ENCODE measurements at regions not wholly inside any gene's neighbourhood (a gene's known extent, or its start where the extent isn't known, plus 50 kb on each side); places are given as distances from the start of the nearest gene placed in this dataset.

DNA sequence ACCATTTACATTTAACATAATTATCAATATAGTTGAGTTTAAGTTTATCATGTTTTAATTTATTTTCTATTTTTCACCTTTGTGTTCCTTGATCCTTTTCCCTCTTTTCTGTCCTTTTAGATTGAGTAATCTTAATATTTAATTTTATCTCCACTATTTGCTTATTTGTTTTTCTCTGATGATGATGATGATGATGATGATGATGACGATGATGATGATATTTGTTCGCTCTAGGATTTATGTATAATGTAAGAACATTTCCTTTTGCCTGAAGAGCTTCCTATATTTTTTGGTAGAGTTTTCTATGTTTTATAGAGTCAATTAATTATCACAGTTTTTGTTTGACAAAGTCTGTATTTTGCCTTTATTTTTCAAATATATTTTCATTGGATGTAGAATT, 104.2 kb downstream of the GLRX3 start:
- Mint-ChIP-seq H3K27me3 (ENCODE audit: insufficient read depth, low read depth, poor library complexity) (no peaks in the 10 kb centered on the region), H3K36me3 (ENCODE audit: low read depth) (peaks cover 29% of the 10 kb centered on the region), H3K27ac (no peak overlapping the region), H3K4me3 (no peak overlapping the region), H3K4me1 (no peaks in the 10 kb centered on the region), H3K9me3 (peaks cover 95% of the 10 kb centered on the region)
- Histone ChIP-seq H3F3A (replicated peaks; ENCODE audit: low read depth) (no peaks in the 10 kb centered on the region), H3K4me2 (no peak overlapping the region), H3K79me2 (replicated peaks; ENCODE audit: insufficient read depth) (no peaks in the 10 kb centered on the region), H3K27me3 (ENCODE audit: insufficient read depth) (no peaks in the 10 kb centered on the region), H3K9me2 (ENCODE audit: insufficient read depth) (no peaks in the 10 kb centered on the region), H4K20me1 (replicated peaks; ENCODE audit: insufficient read depth) (no peaks in the 10 kb centered on the region), H3K4me1 (ENCODE audit: insufficient read depth) (no peaks in the 10 kb centered on the region), H3K36me3 (ENCODE audit: insufficient read depth) (no peaks in the 10 kb centered on the region), H2AFZ (no peak overlapping the region), H3K27ac (ENCODE audit: low read depth) (no peak overlapping the region), H3K4me3 (no peak overlapping the region)
- ATAC-seq (no peak), DNase-seq (ENCODE audit: low spot score) (no peak)
- TF ChIP-seq, protein P1, sequence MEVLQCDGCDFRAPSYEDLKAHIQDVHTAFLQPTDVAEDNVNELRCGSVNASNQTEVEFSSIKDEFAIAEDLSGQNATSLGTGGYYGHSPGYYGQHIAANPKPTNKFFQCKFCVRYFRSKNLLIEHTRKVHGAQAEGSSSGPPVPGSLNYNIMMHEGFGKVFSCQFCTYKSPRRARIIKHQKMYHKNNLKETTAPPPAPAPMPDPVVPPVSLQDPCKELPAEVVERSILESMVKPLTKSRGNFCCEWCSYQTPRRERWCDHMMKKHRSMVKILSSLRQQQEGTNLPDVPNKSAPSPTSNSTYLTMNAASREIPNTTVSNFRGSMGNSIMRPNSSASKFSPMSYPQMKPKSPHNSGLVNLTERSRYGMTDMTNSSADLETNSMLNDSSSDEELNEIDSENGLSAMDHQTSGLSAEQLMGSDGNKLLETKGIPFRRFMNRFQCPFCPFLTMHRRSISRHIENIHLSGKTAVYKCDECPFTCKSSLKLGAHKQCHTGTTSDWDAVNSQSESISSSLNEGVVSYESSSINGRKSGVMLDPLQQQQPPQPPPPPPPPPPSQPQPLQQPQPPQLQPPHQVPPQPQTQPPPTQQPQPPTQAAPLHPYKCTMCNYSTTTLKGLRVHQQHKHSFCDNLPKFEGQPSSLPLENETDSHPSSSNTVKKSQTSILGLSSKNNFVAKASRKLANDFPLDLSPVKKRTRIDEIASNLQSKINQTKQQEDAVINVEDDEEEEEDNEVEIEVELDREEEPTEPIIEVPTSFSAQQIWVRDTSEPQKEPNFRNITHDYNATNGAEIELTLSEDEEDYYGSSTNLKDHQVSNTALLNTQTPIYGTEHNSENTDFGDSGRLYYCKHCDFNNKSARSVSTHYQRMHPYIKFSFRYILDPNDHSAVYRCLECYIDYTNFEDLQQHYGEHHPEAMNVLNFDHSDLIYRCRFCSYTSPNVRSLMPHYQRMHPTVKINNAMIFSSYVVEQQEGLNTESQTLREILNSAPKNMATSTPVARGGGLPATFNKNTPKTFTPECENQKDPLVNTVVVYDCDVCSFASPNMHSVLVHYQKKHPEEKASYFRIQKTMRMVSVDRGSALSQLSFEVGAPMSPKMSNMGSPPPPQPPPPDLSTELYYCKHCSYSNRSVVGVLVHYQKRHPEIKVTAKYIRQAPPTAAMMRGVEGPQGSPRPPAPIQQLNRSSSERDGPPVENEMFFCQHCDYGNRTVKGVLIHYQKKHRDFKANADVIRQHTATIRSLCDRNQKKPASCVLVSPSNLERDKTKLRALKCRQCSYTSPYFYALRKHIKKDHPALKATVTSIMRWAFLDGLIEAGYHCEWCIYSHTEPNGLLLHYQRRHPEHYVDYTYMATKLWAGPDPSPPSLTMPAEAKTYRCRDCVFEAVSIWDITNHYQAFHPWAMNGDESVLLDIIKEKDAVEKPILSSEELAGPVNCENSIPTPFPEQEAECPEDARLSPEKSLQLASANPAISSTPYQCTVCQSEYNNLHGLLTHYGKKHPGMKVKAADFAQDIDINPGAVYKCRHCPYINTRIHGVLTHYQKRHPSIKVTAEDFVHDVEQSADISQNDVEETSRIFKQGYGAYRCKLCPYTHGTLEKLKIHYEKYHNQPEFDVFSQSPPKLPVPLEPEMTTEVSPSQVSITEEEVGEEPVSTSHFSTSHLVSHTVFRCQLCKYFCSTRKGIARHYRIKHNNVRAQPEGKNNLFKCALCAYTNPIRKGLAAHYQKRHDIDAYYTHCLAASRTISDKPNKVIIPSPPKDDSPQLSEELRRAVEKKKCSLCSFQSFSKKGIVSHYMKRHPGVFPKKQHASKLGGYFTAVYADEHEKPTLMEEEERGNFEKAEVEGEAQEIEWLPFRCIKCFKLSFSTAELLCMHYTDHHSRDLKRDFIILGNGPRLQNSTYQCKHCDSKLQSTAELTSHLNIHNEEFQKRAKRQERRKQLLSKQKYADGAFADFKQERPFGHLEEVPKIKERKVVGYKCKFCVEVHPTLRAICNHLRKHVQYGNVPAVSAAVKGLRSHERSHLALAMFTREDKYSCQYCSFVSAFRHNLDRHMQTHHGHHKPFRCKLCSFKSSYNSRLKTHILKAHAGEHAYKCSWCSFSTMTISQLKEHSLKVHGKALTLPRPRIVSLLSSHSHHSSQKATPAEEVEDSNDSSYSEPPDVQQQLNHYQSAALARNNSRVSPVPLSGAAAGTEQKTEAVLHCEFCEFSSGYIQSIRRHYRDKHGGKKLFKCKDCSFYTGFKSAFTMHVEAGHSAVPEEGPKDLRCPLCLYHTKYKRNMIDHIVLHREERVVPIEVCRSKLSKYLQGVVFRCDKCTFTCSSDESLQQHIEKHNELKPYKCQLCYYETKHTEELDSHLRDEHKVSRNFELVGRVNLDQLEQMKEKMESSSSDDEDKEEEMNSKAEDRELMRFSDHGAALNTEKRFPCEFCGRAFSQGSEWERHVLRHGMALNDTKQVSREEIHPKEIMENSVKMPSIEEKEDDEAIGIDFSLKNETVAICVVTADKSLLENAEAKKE (CRISPR knock-in tag; IDR thresholded peaks at IDR 0.05): no peak
- TF ChIP-seq, protein P2, sequence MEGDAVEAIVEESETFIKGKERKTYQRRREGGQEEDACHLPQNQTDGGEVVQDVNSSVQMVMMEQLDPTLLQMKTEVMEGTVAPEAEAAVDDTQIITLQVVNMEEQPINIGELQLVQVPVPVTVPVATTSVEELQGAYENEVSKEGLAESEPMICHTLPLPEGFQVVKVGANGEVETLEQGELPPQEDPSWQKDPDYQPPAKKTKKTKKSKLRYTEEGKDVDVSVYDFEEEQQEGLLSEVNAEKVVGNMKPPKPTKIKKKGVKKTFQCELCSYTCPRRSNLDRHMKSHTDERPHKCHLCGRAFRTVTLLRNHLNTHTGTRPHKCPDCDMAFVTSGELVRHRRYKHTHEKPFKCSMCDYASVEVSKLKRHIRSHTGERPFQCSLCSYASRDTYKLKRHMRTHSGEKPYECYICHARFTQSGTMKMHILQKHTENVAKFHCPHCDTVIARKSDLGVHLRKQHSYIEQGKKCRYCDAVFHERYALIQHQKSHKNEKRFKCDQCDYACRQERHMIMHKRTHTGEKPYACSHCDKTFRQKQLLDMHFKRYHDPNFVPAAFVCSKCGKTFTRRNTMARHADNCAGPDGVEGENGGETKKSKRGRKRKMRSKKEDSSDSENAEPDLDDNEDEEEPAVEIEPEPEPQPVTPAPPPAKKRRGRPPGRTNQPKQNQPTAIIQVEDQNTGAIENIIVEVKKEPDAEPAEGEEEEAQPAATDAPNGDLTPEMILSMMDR (conservative IDR thresholded peaks at IDR 0.05; ENCODE audit: low read depth in 2 of 2): no peak
- TF ChIP-seq EZH2 (IDR thresholded peaks at IDR 0.05; ENCODE audit: low read depth, unreplicated experiment) (no peak), EZH2phosphoT487 (IDR thresholded peaks at IDR 0.05; ENCODE audit: unreplicated experiment) (no peak), POLR2AphosphoS5 (IDR thresholded peaks at IDR 0.05; ENCODE audit: low read depth) (no peak), ZNF331 (CRISPR knock-in tag; IDR thresholded peaks at IDR 0.05; ENCODE audit: low read depth) (no peak), ZNF114 (CRISPR knock-in tag; IDR thresholded peaks at IDR 0.05) (no peak), NANOG (IDR thresholded peaks at IDR 0.05; ENCODE audit: borderline replicate concordance) (no peak), JUNB (IDR thresholded peaks at IDR 0.05; ENCODE audit: unreplicated experiment) (no peak), CREB1 (CRISPR knock-in tag; IDR thresholded peaks at IDR 0.05; ENCODE audit: low read depth) (no peak), STAT1 (IDR thresholded peaks at IDR 0.05; ENCODE audit: unreplicated experiment) (no peak)
- TF ChIP-seq, protein P3, sequence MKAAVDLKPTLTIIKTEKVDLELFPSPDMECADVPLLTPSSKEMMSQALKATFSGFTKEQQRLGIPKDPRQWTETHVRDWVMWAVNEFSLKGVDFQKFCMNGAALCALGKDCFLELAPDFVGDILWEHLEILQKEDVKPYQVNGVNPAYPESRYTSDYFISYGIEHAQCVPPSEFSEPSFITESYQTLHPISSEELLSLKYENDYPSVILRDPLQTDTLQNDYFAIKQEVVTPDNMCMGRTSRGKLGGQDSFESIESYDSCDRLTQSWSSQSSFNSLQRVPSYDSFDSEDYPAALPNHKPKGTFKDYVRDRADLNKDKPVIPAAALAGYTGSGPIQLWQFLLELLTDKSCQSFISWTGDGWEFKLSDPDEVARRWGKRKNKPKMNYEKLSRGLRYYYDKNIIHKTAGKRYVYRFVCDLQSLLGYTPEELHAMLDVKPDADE (IDR thresholded peaks at IDR 0.05): no peak
- TF ChIP-seq, protein P4, sequence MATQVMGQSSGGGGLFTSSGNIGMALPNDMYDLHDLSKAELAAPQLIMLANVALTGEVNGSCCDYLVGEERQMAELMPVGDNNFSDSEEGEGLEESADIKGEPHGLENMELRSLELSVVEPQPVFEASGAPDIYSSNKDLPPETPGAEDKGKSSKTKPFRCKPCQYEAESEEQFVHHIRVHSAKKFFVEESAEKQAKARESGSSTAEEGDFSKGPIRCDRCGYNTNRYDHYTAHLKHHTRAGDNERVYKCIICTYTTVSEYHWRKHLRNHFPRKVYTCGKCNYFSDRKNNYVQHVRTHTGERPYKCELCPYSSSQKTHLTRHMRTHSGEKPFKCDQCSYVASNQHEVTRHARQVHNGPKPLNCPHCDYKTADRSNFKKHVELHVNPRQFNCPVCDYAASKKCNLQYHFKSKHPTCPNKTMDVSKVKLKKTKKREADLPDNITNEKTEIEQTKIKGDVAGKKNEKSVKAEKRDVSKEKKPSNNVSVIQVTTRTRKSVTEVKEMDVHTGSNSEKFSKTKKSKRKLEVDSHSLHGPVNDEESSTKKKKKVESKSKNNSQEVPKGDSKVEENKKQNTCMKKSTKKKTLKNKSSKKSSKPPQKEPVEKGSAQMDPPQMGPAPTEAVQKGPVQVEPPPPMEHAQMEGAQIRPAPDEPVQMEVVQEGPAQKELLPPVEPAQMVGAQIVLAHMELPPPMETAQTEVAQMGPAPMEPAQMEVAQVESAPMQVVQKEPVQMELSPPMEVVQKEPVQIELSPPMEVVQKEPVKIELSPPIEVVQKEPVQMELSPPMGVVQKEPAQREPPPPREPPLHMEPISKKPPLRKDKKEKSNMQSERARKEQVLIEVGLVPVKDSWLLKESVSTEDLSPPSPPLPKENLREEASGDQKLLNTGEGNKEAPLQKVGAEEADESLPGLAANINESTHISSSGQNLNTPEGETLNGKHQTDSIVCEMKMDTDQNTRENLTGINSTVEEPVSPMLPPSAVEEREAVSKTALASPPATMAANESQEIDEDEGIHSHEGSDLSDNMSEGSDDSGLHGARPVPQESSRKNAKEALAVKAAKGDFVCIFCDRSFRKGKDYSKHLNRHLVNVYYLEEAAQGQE (IDR thresholded peaks at IDR 0.05; ENCODE audit: unreplicated experiment): no peak

All from GM23338 (cell line).